ENCODE measurements at regions not wholly inside any gene's neighbourhood (a gene's known extent, or its start where the extent isn't known, plus 50 kb on each side); places are given as distances from the start of the nearest gene placed in this dataset.

- no peak for DNase-seq (ENCODE audit: low spot score)
Observed at GRCh38 chr9:1490341-1491232, 440.4 kb downstream of the DMRT2 start.

- DNase-seq (ENCODE audit: low spot score), result no peak
Observed at GRCh38 chr9:1492156-1492555, 442.0 kb downstream of the DMRT2 start.

GRCh38 chr9:1495282-1496030 lies 445.3 kb downstream of the DMRT2 start:
- DNase-seq (ENCODE audit: low spot score), result no peak

- no peak for DNase-seq (ENCODE audit: low spot score)
Observed at GRCh38 chr9:1505489-1505888, 455.3 kb downstream of the DMRT2 start.

GRCh38 chr9:1510712-1511111 lies 460.6 kb downstream of the DMRT2 start:
- no peak for DNase-seq (ENCODE audit: low spot score)

- DNase-seq (ENCODE audit: low spot score), result no peak
Observed at GRCh38 chr9:1513105-1513504, 462.9 kb downstream of the DMRT2 start.

- DNase-seq (ENCODE audit: low spot score), result no peak
Observed at GRCh38 chr9:1514250-1514649, 464.1 kb downstream of the DMRT2 start.

GRCh38 chr9:1514776-1515363 lies 464.7 kb downstream of the DMRT2 start:
- DNase-seq (ENCODE audit: low spot score), result no peak

- no peak for DNase-seq (ENCODE audit: low spot score)
Observed at GRCh38 chr9:1515557-1515956, 465.4 kb downstream of the DMRT2 start.

- DNase-seq (ENCODE audit: low spot score), result no peak
Observed at GRCh38 chr9:1521547-1521946, 471.4 kb downstream of the DMRT2 start.

- DNase-seq (ENCODE audit: low spot score), result no peak
Observed at GRCh38 chr9:1522219-1522767, 472.1 kb downstream of the DMRT2 start.

- no peak for DNase-seq (ENCODE audit: low spot score)
Observed at GRCh38 chr9:1528456-1528855, 478.3 kb downstream of the DMRT2 start.

- DNase-seq (ENCODE audit: low spot score), result no peak
Observed at GRCh38 chr9:1530696-1531095, 480.5 kb downstream of the DMRT2 start.

GRCh38 chr9:1531424-1531823 lies 481.3 kb downstream of the DMRT2 start:
- DNase-seq (ENCODE audit: low spot score), result no peak

GRCh38 chr9:1532171-1532570 lies 482.0 kb downstream of the DMRT2 start:
- no peak for DNase-seq (ENCODE audit: low spot score)

GRCh38 chr9:1535051-1535450 lies 480.1 kb upstream of the SMARCA2 start:
- DNase-seq (ENCODE audit: low spot score), result no peak

GRCh38 chr9:1535599-1535998 lies 479.5 kb upstream of the SMARCA2 start:
- DNase-seq (ENCODE audit: low spot score), result no peak

GRCh38 chr9:1536522-1537170 lies 478.5 kb upstream of the SMARCA2 start:
- DNase-seq (ENCODE audit: low spot score), result no peak

- DNase-seq (ENCODE audit: low spot score), result no peak
Observed at GRCh38 chr9:1538301-1538700, 476.8 kb upstream of the SMARCA2 start.

GRCh38 chr9:1539216-1539615 lies 475.9 kb upstream of the SMARCA2 start:
- no peak for DNase-seq (ENCODE audit: low spot score)

- no peak for DNase-seq (ENCODE audit: low spot score)
Observed at GRCh38 chr9:1550636-1551035, 464.5 kb upstream of the SMARCA2 start.
